GM10248 (cell line): ENCODE measurements at regions not wholly inside any gene's neighbourhood (a gene's known extent, or its start where the extent isn't known, plus 50 kb on each side); places are given as distances from the start of the nearest gene placed in this dataset.

Source experiments
- CTCF ChIA-PET: fragments of 300-600 bp; sonication (Branson Sonifier 250); formaldehyde crosslinking; extraction: SDS; loops from one replicate; lab custom pipeline; 2021; ENCODE audit warnings: antibody characterized with exemption; lab: Yijun Ruan, JAX
- POLR2A ChIA-PET: fragments of 350-650 bp; sonication (Branson Sonifier 250); formaldehyde crosslinking; extraction: SDS; loops from one replicate; lab custom pipeline; 2020; ENCODE audit warnings: antibody characterized with exemption; lab: Yijun Ruan, JAX
- DNase-seq: peaks from one replicate; pipeline ENCODE4 v3.0.0; 2012; ENCODE audit errors: extremely low spot score
- TF ChIP-seq, protein P1 (sequence below): IDR thresholded peaks from 2 replicates; pipeline ENCODE4 v1.5.1; 2012; ENCODE audit warnings: mild to moderate bottlenecking, low read depth; ENCODE audit errors: extremely low read depth, missing control alignments, control extremely low read depth

DNA sequence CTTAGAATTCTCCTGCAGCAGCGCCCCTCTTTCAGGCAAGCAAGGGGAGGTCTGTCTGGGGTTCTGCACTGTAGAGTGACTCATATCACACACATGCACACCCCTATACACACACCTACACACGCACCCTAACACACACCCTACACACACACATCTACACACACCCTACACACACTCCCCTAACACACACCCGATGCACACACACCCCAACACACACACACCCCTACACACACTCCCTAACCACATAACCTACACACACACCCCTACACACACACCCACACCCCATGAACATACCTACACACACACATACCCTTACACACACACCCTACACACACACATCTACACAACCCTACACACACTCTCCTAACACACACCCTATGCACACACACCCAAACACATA is 493.2 kb downstream of the IRS2 start:
- ChIA-PET POLR2A (no interaction called here), CTCF (no interaction called here)
- TF ChIP-seq, protein P1, sequence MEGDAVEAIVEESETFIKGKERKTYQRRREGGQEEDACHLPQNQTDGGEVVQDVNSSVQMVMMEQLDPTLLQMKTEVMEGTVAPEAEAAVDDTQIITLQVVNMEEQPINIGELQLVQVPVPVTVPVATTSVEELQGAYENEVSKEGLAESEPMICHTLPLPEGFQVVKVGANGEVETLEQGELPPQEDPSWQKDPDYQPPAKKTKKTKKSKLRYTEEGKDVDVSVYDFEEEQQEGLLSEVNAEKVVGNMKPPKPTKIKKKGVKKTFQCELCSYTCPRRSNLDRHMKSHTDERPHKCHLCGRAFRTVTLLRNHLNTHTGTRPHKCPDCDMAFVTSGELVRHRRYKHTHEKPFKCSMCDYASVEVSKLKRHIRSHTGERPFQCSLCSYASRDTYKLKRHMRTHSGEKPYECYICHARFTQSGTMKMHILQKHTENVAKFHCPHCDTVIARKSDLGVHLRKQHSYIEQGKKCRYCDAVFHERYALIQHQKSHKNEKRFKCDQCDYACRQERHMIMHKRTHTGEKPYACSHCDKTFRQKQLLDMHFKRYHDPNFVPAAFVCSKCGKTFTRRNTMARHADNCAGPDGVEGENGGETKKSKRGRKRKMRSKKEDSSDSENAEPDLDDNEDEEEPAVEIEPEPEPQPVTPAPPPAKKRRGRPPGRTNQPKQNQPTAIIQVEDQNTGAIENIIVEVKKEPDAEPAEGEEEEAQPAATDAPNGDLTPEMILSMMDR, result no peak
- no peak for DNase-seq

DNA sequence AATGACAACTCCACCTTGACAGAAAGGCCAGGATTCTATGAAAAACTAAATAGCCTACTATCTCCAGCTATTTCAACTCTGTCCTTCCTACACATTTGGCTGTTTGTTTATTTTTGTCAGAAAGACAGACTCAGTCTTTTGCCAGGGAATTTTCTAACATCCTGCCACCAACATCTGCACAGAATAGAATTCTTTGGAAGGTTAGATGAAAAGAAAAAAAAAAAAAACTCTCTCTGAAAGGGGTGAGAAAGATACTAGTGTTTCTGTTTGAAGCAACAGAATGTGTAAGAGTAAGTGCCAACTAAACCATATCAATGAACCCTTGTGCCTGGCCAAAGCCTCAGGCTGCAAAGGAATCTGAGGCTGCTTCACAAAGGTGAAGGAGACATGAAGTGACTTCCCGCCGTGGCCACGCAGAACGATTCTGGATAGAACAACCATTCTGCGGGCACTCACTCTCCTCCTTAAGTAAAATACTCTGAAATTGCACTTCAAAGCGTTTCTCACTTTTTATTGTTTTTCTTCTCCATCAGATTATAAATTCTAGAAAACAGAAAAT is 498.2 kb downstream of the IRS2 start:
- CTCF ChIA-PET, result no interaction called here
- no peak for DNase-seq
- TF ChIP-seq, protein P1, result no peak
- POLR2A ChIA-PET, result no interaction called here

DNA sequence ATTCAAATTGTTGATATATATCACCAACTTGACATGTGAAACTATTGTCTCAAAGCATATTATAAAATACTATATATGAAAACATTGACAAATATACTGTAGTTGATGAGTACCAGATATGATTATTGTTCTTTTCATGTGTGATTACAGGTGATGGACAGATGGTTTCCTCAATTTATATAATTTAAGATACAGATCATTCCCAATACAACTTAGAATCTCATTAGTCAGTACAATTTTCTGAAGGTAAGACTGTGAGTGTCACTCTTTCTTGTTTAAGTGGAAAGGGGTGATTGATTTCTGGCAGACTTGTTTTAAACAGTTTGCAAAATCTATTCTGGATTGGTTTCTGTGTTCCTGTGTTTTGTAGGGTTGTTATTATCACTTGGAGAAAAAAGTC is 498.8 kb downstream of the IRS2 start:
- no peak for DNase-seq
- ChIA-PET CTCF (no interaction called here), POLR2A (no interaction called here)
- TF ChIP-seq, protein P1, result no peak

DNA sequence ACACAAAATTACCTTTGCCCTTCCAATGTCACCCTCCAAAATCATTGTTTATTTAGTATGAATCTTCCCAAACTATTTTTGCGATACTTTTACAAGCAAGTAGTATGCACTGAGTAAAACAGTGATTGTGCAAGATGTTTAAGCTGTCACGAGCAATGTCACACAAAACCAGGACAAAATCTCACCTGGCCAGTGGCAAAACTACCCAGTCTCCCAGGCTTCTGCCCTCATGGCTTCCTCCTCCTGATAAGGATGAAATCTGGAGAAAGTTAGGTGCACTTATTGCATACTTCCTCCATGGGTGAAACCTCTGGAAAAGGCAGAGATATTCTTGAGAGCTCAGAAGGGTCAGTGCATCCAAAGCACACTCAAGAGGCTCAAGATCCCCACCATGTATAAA is 500.8 kb downstream of the IRS2 start:
- DNase-seq, result no peak
- POLR2A ChIA-PET, result no interaction called here

DNA sequence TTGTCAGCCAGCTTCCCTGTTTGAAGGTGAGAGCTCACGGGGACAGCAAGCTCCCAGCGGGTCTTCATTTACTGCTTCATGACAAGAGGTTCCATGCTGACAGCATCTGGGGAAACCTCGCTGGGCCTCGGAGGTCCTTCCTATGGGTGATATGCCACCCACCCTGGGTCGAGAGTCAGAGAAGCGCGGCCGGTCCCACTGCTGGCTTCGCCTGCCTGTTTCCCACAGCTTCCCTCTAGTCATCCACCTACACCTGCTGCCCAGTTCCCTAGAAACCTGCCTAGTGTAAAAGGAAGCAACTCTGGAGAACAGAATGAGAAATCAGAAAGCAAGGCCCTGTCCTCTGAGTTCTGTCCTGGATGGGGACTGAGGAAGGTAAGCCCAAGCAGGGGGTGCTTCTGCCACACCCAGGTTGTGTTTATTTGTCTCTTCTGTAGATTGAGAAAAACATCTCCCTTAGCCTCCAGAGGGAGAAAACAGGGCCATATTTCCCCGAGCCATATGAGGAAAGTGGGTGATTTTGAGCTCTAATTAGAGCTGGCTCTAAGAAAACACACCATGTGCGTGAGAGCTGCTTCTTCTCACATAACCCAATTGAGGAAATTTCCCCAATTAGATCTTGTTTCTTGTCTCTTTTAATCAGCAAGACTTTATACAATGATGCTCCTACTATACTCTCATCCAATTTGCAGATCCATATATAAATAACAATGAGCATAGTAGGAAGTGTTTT is 504.3 kb downstream of the IRS2 start:
- CTCF ChIA-PET, result no interaction called here
- POLR2A ChIA-PET, result no interaction called here
- DNase-seq, result no peak
- TF ChIP-seq, protein P1, result no peak

More for the DNA sequence above, 500.8 kb downstream of the IRS2 start:
- CTCF ChIA-PET, result no interaction called here
- TF ChIP-seq, protein P1, result no peak

DNA sequence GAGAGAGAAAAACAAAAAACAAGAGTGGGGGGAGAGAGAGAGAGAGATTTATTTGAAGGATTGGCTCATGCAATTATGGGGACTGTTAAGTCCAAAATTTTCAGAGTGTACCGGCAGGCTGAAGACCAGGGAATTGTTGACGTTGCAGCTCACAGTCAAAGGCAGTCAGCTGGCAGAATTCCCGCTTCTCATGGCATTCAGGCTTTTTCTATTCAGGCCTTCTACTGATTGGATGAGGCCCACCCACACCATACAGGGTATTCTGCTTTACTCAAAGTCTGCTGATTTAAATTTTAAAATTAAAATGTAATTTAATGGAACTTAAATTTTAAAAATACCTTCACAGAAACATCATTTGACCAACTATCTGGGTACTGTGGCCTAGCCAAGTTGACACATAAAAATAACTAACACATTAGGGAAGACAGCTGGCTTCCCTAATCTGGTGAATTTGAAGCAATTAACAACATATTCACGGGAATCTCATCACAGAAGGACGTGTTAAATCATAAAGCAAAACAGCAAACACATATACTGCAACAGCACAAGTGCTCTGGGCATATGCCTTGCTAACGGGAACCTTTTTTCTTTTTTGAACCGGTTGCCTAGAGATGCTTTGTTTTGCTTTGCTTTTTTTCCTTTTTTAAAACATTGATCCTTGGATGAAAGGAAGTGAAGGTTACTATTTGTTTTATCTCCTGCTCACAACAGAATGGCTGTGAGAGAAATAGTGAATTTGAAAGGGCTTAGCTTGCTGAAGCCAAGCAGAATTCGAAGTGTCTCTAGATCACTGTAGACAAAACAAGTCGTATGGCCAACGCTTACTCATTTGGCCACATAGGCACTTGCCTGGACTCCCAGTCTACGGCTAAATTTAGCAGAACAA is 505.1 kb downstream of the IRS2 start:
- CTCF ChIA-PET, result no interaction called here
- TF ChIP-seq, protein P1, result no peak
- POLR2A ChIA-PET, result no interaction called here
- no peak for DNase-seq
